RWPE1 (cell line): ENCODE measurements at regions not wholly inside any gene's neighbourhood (a gene's known extent, or its start where the extent isn't known, plus 50 kb on each side); places are given as distances from the start of the nearest gene placed in this dataset.

Experiments used
- CTCF ChIA-PET: fragments of 350-600 bp; sonication (Branson Sonifier 250); formaldehyde crosslinking; extraction: SDS; loops from one replicate; lab custom pipeline; 2021; lab: Yijun Ruan, JAX
- POLR2A ChIA-PET: fragments of 400-600 bp; formaldehyde crosslinking; extraction: SDS; loops from one replicate; lab custom pipeline; 2020; ENCODE audit warnings: antibody characterized with exemption; ENCODE audit not compliant: low non-redundant PET; lab: Yijun Ruan, JAX
- DNase-seq: peaks from one replicate; pipeline ENCODE4 v3.0.0; 2012; ENCODE audit warnings: low spot score
- H3K27ac ChIP-seq: fragments of 450-650 bp; 2 replicates; pipeline ENCODE4 v1.5.1; 2017
- CTCF ChIP-seq: fragments of 450-650 bp; conservative IDR thresholded peaks from 2 replicates; pipeline ENCODE4 v1.5.1; 2017; ENCODE audit warnings: low read depth, mild to moderate bottlenecking

- ChIA-PET POLR2A (no interaction called here), CTCF (interaction anchor here (0.8 kb wide), 2 partner anchors 22 to 333 kb away, joined by 3 read pairs; no protein-coding TSS in a partner anchor)
- no peak for TF ChIP-seq CTCF
- H3K27ac ChIP-seq = no peak overlapping the region
- DNase-seq = no peak
Observed at GRCh38 chr1:185598332-185598731, 135.9 kb upstream of the HMCN1 start.

GRCh38 chr1:185595835-185596667 lies 138.1 kb upstream of the HMCN1 start:
- peak; percentile 74 for TF ChIP-seq CTCF
- DNase-seq = peak; percentile 64
- CTCF ChIA-PET = interaction anchor here (0.5 to 2.0 kb wide), 21 partner anchors 11 to 1946 kb away, joined by 3 to 12 read pairs (median 3); no protein-coding TSS in a partner anchor
- no peak overlapping the region for H3K27ac ChIP-seq
- POLR2A ChIA-PET = no interaction called here

- TF ChIP-seq CTCF = no peak
- H3K27ac ChIP-seq = no peak overlapping the region
- CTCF ChIA-PET = interaction anchor here (0.6 to 2.0 kb wide), 7 partner anchors 12 to 281 kb away, joined by 3 to 12 read pairs (median 5); no protein-coding TSS in a partner anchor
- POLR2A ChIA-PET = no interaction called here
- no peak for DNase-seq
Observed at GRCh38 chr1:185594786-185595410, 139.3 kb upstream of the HMCN1 start.

- no peak for TF ChIP-seq CTCF
- CTCF ChIA-PET = no interaction called here
- no peak overlapping the region for H3K27ac ChIP-seq
- POLR2A ChIA-PET = no interaction called here
- DNase-seq = no peak
Observed at GRCh38 chr1:185593271-185593670, 140.9 kb upstream of the HMCN1 start.

- no peak for TF ChIP-seq CTCF
- POLR2A ChIA-PET = no interaction called here
- CTCF ChIA-PET = no interaction called here
- H3K27ac ChIP-seq = no peak overlapping the region
- no peak for DNase-seq
Observed at GRCh38 chr1:185585770-185586169, 148.4 kb upstream of the HMCN1 start.

- POLR2A ChIA-PET = no interaction called here
- CTCF ChIA-PET = interaction anchor here (0.5 kb wide), 1 partner anchor 10 kb away, joined by 6 read pairs; no protein-coding TSS in a partner anchor
- no peak for DNase-seq
- no peak overlapping the region for H3K27ac ChIP-seq
- TF ChIP-seq CTCF = no peak
Observed at GRCh38 chr1:185581961-185582725, 152.0 kb upstream of the HMCN1 start.
